ENCODE measurements at regions not wholly inside any gene's neighbourhood (a gene's known extent, or its start where the extent isn't known, plus 50 kb on each side); places are given as distances from the start of the nearest gene placed in this dataset.

- TF ChIP-seq CTCF (IDR thresholded peaks at IDR 0.05) (no peak), POLR2A (IDR thresholded peaks at IDR 0.05) (no peak)
Measured at GRCh38 chr17:72343911-72344310, 223.1 kb downstream of the SOX9 start.
